Astrocyte (in vitro differentiated cells and primary cell): ENCODE measurements at regions not wholly inside any gene's neighbourhood (a gene's known extent, or its start where the extent isn't known, plus 50 kb on each side); places are given as distances from the start of the nearest gene placed in this dataset.
A peak's percentile ranks its signal among the peaks of the same experiment; 100 is the strongest.

ENCODE experiments used
- DNase-seq: peaks from one replicate; pipeline ENCODE4 v3.0.0-alpha.2; 2010; ENCODE audit warnings: low read depth
- FAIRE-seq: peaks from 2 replicates; lab custom pipeline; 2011; peaks lifted over from hg19 to GRCh38; lab: Jason Lieb, UNC
- H2AFZ ChIP-seq: 2 replicates; pipeline ENCODE4 v1.6.0; 2012; ENCODE audit warnings: low read depth, low read length, inconsistent platforms
- H3K27ac ChIP-seq: 2 replicates; pipeline ENCODE4 v1.5.1; 2011; ENCODE audit warnings: low read depth, low read length, inconsistent platforms
- H3K27me3 ChIP-seq: 2 replicates; pipeline ENCODE4 v1.6.0; 2011; ENCODE audit warnings: low read length, inconsistent platforms; ENCODE audit not compliant: insufficient read depth
- H3K36me3 ChIP-seq: 2 replicates; pipeline ENCODE4 v1.5.1; 2011; ENCODE audit warnings: low read length, inconsistent platforms; ENCODE audit not compliant: insufficient read depth
- H3K4me1 ChIP-seq: 2 replicates; pipeline ENCODE4 v1.5.1; 2011; ENCODE audit warnings: low read length, inconsistent platforms; ENCODE audit not compliant: insufficient read depth
- H3K4me2 ChIP-seq: 2 replicates; pipeline ENCODE4 v1.6.0; 2012; ENCODE audit warnings: low read length, inconsistent platforms
- H3K4me3 ChIP-seq: 2 replicates; pipeline ENCODE4 v1.5.1; 2011; ENCODE audit warnings: low read depth, mild to moderate bottlenecking, low read length, inconsistent platforms; ENCODE audit not compliant: insufficient read depth
- H3K79me2 ChIP-seq: 2 replicates; pipeline ENCODE4 v1.6.0; 2012; ENCODE audit warnings: mild to moderate bottlenecking, low read length, inconsistent platforms; ENCODE audit not compliant: insufficient read depth
- H3K9ac ChIP-seq: 2 replicates; pipeline ENCODE4 v1.6.0; 2012; ENCODE audit warnings: mild to moderate bottlenecking, low read length, inconsistent platforms
- H3K9me3 ChIP-seq: 2 replicates; pipeline ENCODE4 v1.5.1; 2012; ENCODE audit warnings: low read depth, mild to moderate bottlenecking, low read length, inconsistent platforms; ENCODE audit not compliant: insufficient read depth
- H4K20me1 ChIP-seq: 2 replicates; pipeline ENCODE4 v1.6.0; 2012; ENCODE audit warnings: low read length, inconsistent platforms; ENCODE audit not compliant: insufficient read depth
- H3K27ac Mint-ChIP-seq: one replicate; pipeline ENCODE4 v1.8.0; 2021; ENCODE audit warnings: mild to moderate bottlenecking, mixed read lengths; ENCODE audit not compliant: unreplicated experiment
- H3K27me3 Mint-ChIP-seq: one replicate; pipeline ENCODE4 v1.8.0; 2021; ENCODE audit warnings: low read depth, mixed read lengths; ENCODE audit not compliant: unreplicated experiment
- H3K36me3 Mint-ChIP-seq: one replicate; pipeline ENCODE4 v1.8.0; 2021; ENCODE audit warnings: low read depth, mixed read lengths; ENCODE audit not compliant: unreplicated experiment
- H3K4me1 Mint-ChIP-seq: one replicate; pipeline ENCODE4 v1.8.0; 2021; ENCODE audit warnings: low read depth, mixed read lengths; ENCODE audit not compliant: unreplicated experiment
- H3K4me3 Mint-ChIP-seq: one replicate; pipeline ENCODE4 v1.8.0; 2021; ENCODE audit warnings: mild to moderate bottlenecking, moderate library complexity, mixed read lengths; ENCODE audit not compliant: unreplicated experiment
- H3K9me3 Mint-ChIP-seq: one replicate; pipeline ENCODE4 v1.8.0; 2021; ENCODE audit warnings: mild to moderate bottlenecking, mixed read lengths; ENCODE audit not compliant: unreplicated experiment
- EZH2 ChIP-seq: IDR thresholded peaks from 2 replicates; pipeline ENCODE4 v1.6.1; 2012; ENCODE audit warnings: mild to moderate bottlenecking, low read length, inconsistent platforms; ENCODE audit not compliant: insufficient read depth
- TF ChIP-seq, protein P1 (sequence below): IDR thresholded peaks from 2 replicates; pipeline ENCODE4 v1.5.1; 2011; ENCODE audit warnings: low read depth, mild to moderate bottlenecking, inconsistent platforms, low read length, moderate library complexity; ENCODE audit not compliant: insufficient read depth

DNA sequence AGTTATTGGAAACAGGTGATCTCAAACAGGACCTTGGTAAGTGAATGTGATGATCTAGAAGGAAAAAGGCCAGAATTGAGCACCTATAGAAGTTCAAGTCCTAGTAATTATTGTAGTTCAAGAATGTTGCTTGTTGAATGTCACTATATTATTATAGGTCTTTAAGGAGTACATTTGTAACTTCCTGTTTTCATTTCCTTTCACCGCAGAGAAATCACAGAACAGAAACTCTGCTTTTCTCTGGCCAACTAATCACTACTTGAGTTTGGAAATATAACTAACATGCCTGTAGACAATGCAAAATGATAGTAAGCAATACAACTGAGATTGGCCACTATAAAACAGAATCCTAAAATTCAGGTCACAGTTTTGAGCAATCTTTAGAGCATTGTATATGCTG, 61.8 kb upstream of the EFEMP1 start:
- Histone ChIP-seq H4K20me1 (no peaks in the 10 kb centered on the region), H3K4me3 (no peak overlapping the region), H3K9me3 (no peaks in the 10 kb centered on the region), H3K9ac (no peak overlapping the region), H3K4me1 (peaks cover 16% of the 10 kb centered on the region), H3K27me3 (no peaks in the 10 kb centered on the region), H3K4me2 (no peak overlapping the region), H3K79me2 (no peaks in the 10 kb centered on the region), H3K27ac (no peak overlapping the region), H3K36me3 (no peaks in the 10 kb centered on the region), H2AFZ (no peak overlapping the region)
- H3K27ac Mint-ChIP-seq = no peak overlapping the region
- TF ChIP-seq, protein P1, sequence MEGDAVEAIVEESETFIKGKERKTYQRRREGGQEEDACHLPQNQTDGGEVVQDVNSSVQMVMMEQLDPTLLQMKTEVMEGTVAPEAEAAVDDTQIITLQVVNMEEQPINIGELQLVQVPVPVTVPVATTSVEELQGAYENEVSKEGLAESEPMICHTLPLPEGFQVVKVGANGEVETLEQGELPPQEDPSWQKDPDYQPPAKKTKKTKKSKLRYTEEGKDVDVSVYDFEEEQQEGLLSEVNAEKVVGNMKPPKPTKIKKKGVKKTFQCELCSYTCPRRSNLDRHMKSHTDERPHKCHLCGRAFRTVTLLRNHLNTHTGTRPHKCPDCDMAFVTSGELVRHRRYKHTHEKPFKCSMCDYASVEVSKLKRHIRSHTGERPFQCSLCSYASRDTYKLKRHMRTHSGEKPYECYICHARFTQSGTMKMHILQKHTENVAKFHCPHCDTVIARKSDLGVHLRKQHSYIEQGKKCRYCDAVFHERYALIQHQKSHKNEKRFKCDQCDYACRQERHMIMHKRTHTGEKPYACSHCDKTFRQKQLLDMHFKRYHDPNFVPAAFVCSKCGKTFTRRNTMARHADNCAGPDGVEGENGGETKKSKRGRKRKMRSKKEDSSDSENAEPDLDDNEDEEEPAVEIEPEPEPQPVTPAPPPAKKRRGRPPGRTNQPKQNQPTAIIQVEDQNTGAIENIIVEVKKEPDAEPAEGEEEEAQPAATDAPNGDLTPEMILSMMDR = no peak
- no peak for TF ChIP-seq EZH2
- DNase-seq (no peak), FAIRE-seq (no peak)
- peaks cover 29% of the 10 kb centered on the region for H3K4me1 Mint-ChIP-seq
- H3K27me3 Mint-ChIP-seq = no peaks in the 10 kb centered on the region
- H3K4me3 Mint-ChIP-seq = no peak overlapping the region
- no peaks in the 10 kb centered on the region for H3K36me3 Mint-ChIP-seq
- H3K9me3 Mint-ChIP-seq = peaks cover 3% of the 10 kb centered on the region

DNA sequence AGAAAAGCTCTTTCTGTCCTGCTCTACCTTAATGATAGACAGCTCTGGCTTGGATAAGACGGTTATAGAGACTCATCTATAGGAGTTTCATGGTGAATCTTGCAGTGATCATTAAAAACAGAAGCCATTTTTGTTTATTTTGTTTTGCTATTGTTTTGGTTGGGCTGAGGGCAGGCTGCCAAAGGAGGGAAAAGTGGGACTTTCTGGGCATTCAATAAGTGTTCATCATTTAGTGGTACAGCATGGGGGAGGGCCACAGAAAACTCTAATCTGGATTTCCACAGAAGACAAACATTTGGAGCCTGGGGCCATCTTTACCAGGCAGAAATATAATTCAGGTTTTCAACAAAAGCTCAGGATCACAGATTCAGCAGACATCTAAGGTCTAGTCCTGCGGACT, 62.4 kb upstream of the EFEMP1 start:
- Histone ChIP-seq H3K9me3 (no peaks in the 10 kb centered on the region), H3K9ac (peak overlapping the region; percentile 21), H3K4me1 (peaks cover 16% of the 10 kb centered on the region), H4K20me1 (no peaks in the 10 kb centered on the region), H3K4me2 (no peak overlapping the region), H3K79me2 (no peaks in the 10 kb centered on the region), H3K27ac (peak overlapping the region; percentile 69), H3K27me3 (no peaks in the 10 kb centered on the region), H3K4me3 (no peak overlapping the region), H3K36me3 (no peaks in the 10 kb centered on the region), H2AFZ (no peak overlapping the region)
- Mint-ChIP-seq H3K9me3 (peaks cover 3% of the 10 kb centered on the region), H3K27me3 (no peaks in the 10 kb centered on the region), H3K27ac (peak overlapping the region; percentile 93), H3K4me3 (no peak overlapping the region), H3K4me1 (peaks cover 29% of the 10 kb centered on the region), H3K36me3 (no peaks in the 10 kb centered on the region)
- TF ChIP-seq, protein P1 = no peak
- TF ChIP-seq EZH2 = no peak
- DNase-seq (no peak), FAIRE-seq (no peak)

DNA sequence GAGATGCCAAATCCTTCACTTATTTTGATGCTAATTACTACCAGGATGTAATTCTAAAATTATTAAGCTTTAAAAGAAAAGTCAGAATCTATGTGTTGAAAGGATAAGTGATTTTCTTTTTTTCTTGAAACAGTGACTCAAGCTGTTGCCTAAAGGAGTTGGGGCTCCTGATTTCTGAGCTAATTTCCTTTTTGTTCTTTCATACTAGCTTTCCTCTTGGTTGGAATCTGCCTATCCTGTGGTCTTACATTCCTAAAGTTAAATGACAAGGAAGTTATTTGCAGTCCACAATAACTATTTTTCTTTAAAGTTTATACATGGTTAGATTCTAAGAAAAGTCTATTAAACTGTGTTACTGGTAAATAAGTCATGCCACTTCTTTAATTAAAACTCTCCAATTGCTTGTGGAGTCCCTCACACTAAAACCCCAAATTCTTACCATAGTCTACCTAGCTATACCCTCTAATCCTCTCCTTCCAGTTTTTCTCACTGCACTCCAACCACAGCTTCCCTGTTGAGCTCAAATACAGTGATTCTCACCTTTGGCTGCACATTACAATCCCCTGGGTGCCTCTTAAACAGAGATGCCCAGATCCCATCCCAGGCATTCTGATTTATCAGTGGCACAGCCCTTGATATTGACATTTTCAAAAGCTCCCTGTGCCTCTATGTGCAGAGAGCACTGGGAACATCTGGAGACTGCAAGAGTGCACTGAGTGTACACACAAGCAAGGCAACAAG, 63.3 kb upstream of the EFEMP1 start:
- no peak overlapping the region for H3K4me3 Mint-ChIP-seq
- FAIRE-seq (peak; percentile 73), DNase-seq (peak; percentile 89)
- no peaks in the 10 kb centered on the region for H3K36me3 ChIP-seq
- H4K20me1 ChIP-seq = no peaks in the 10 kb centered on the region
- H3K9me3 Mint-ChIP-seq = peaks cover 3% of the 10 kb centered on the region
- H3K79me2 ChIP-seq = no peaks in the 10 kb centered on the region
- no peak overlapping the region for H2AFZ ChIP-seq
- H3K4me1 Mint-ChIP-seq = peaks cover 37% of the 10 kb centered on the region
- H3K27ac Mint-ChIP-seq = peak overlapping the region; percentile 93
- no peak for TF ChIP-seq EZH2
- TF ChIP-seq, protein P1 = no peak
- H3K4me2 ChIP-seq = peak overlapping the region; percentile 28
- H3K4me3 ChIP-seq = no peak overlapping the region
- H3K9me3 ChIP-seq = no peaks in the 10 kb centered on the region
- peak overlapping the region; percentile 21 for H3K9ac ChIP-seq
- H3K27me3 Mint-ChIP-seq = no peaks in the 10 kb centered on the region
- H3K36me3 Mint-ChIP-seq = no peaks in the 10 kb centered on the region
- peak overlapping the region; percentile 69 for H3K27ac ChIP-seq
- no peaks in the 10 kb centered on the region for H3K27me3 ChIP-seq
- peaks cover 22% of the 10 kb centered on the region for H3K4me1 ChIP-seq
